Skeletal muscle tissue (tissue), 3 donors: ENCODE measurements at regions not wholly inside any gene's neighbourhood (a gene's known extent, or its start where the extent isn't known, plus 50 kb on each side); places are given as distances from the start of the nearest gene placed in this dataset.

Source experiments
- H3K27ac ChIP-seq: one replicate; pipeline ENCODE4 v1.7.0; 2013; ENCODE audit warnings: mild to moderate bottlenecking, low read depth, low read length, inconsistent platforms
- H3K27me3 ChIP-seq, 3 donors: one replicate each; pipeline ENCODE4 v1.7.0; 2013; ENCODE audit warnings: low read length in 3 of 3; ENCODE audit not compliant: control insufficient read depth in 3 of 3, insufficient read depth in 3 of 3
- H3K36me3 ChIP-seq, 3 donors: one replicate each; pipeline ENCODE4 v1.7.0; 2013; ENCODE audit warnings: low read length in 3 of 3; ENCODE audit not compliant: control insufficient read depth in 3 of 3, insufficient read depth in 3 of 3
- H3K4me1 ChIP-seq, 3 donors: one replicate each; pipeline ENCODE4 v1.7.0; 2013; ENCODE audit warnings: low read length in 3 of 3, mild to moderate bottlenecking in 3 of 3; ENCODE audit not compliant: control insufficient read depth in 3 of 3, insufficient read depth in 3 of 3
- H3K4me3 ChIP-seq, 3 donors: one replicate each; pipeline ENCODE4 v1.7.0; 2013; ENCODE audit warnings: low read length in 3 of 3
- H3K9ac ChIP-seq, 3 donors: one replicate each; pipeline ENCODE4 v1.7.0; 2013; ENCODE audit warnings: low read length in 3 of 3, mild to moderate bottlenecking in 3 of 3, moderate library complexity in 2 of 3, low read depth in 1 of 3
- H3K9me3 ChIP-seq, 3 donors: one replicate each; pipeline ENCODE4 v1.7.0; 2013; ENCODE audit warnings: low read length in 3 of 3; ENCODE audit not compliant: control insufficient read depth in 3 of 3
- donor health status: Osteomylitis.

DNA sequence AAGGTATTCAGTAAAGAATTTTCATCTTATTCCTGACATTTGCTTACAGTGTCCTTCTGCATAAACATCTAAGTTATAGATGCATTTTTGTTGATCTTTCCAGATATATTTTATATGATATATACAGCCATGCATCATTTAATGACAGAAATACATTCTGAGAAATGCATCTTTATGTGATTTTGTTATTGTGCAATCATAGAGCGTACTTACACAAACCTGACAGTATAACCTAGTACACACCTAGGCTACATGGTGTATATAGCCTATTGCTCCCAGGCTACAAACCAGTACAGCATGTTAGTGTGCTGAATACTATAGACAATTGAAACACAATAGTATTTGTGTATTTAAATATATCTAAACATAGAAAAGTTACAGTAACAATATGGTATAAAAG lies 642.0 kb downstream of the XPNPEP1 start:
- H3K9me3 ChIP-seq, result no peaks in the 10 kb centered on the region
- H3K4me1 ChIP-seq, result no peaks in the 10 kb centered on the region
- H3K27ac ChIP-seq, result no peak overlapping the region
- H3K27me3 ChIP-seq, result no peaks in the 10 kb centered on the region
- no peak overlapping the region for H3K9ac ChIP-seq
- H3K4me3 ChIP-seq, result no peak overlapping the region
- H3K36me3 ChIP-seq, result no peaks in the 10 kb centered on the region

DNA sequence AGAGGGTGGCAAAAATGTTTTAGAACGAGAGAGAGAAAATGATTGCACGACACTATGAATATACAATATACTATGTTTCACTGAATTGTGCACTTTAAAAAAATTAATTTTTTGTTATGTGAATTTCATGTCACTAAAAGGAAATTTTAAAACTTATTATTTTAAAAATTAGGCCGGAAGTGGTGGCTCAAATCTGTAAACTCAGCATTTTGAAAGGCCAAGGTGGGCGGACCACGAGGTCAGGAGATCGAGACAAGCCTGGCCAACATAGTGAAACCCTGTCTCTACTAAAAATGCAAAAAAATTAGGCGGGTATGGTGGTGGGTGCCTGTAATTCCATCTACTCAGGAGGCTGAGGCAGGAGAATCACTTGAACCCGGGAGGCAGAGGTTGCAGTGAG lies 642.5 kb downstream of the XPNPEP1 start:
- Histone ChIP-seq H3K27me3 (no peaks in the 10 kb centered on the region), H3K9me3 (no peaks in the 10 kb centered on the region), H3K36me3 (no peaks in the 10 kb centered on the region), H3K9ac (no peak overlapping the region), H3K4me3 (no peak overlapping the region), H3K27ac (no peak overlapping the region), H3K4me1 (no peaks in the 10 kb centered on the region)

DNA sequence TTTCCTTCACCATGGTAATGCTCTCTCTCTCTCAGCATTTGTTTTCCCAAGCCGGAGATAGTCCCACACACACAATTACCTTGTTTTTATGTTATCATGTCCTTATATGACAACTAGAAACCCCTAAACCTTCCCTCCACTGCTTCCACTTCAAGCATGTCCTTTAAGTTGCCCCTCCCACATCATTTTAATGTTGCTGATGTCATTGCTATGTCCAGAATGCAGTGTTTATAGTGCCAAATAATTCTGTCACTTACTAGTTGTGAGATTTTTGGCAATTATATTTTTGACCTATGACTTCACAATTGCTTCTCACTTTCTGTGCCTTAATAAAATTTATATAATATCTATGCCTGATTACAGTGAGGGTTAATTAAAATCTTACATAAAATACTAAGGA lies 645.9 kb downstream of the XPNPEP1 start:
- Histone ChIP-seq H3K9ac (no peak overlapping the region), H3K36me3 (no peaks in the 10 kb centered on the region), H3K9me3 (no peaks in the 10 kb centered on the region), H3K27me3 (no peaks in the 10 kb centered on the region), H3K4me3 (no peak overlapping the region), H3K4me1 (no peaks in the 10 kb centered on the region), H3K27ac (no peak overlapping the region)

DNA sequence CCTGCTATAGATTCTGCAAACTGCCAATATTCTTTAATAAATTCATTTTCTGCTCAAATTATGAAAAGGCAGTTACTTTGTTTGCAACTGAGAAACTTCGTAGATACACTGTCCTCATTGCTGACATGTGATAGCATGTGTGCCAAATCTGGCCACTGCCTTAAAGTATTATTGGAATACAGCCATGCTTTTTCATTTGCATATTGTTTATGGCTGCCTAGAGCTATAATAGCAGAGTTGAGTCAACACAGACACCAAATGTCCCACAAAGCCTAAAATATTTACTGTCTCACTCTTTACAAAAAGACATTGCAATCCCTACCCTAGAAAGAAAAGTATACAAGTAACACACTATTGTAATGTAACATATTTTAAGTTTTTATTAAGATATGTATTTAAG lies 647.4 kb downstream of the XPNPEP1 start:
- no peak overlapping the region for H3K9ac ChIP-seq
- no peaks in the 10 kb centered on the region for H3K9me3 ChIP-seq

DNA sequence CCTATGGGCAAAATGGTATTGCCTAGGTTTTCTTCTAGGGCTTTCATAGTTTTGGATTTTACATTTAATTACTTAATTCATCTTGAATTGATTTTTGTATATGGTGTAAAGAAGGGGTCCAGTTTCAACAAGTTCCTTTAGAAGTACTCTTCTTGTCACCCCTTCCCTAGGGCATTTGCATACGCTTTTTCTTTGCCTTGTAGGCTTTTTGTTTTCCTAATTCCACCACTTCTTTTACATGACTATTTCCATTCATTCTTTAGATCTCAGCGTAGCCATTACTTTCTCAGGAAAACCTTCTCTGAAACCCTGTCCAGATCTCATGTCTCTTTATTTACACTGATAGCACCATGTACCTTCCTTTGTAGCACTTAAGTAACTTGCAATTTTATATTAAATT lies 648.6 kb downstream of the XPNPEP1 start:
- no peaks in the 10 kb centered on the region for H3K36me3 ChIP-seq
- no peak overlapping the region for H3K27ac ChIP-seq
- no peak overlapping the region for H3K4me3 ChIP-seq
- no peaks in the 10 kb centered on the region for H3K4me1 ChIP-seq
- no peaks in the 10 kb centered on the region for H3K27me3 ChIP-seq
- no peaks in the 10 kb centered on the region for H3K9me3 ChIP-seq
- no peak overlapping the region for H3K9ac ChIP-seq

More for the DNA sequence above, 647.4 kb downstream of the XPNPEP1 start:
- Histone ChIP-seq H3K27ac (no peak overlapping the region), H3K4me1 (no peaks in the 10 kb centered on the region), H3K4me3 (no peak overlapping the region), H3K36me3 (no peaks in the 10 kb centered on the region), H3K27me3 (no peaks in the 10 kb centered on the region)

DNA sequence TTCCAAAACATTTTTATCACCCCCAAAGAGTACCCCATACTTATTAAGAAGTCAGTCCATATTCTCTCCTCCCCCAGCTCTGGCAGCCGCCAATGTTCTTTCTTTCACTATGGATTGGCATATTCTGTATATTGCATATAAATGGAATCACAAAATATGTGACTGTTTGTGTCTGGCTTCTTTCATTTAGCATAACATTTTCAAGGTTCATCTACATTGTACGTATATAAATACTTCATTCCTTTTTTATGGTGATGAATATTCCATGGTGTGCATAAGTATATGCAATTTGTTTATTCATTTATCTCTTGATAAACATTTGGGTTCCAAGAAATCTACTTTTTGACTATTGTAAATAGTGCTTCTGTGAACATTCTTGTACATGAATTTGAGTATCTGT lies 653.1 kb downstream of the XPNPEP1 start:
- H3K27me3 ChIP-seq, result no peaks in the 10 kb centered on the region
- H3K9ac ChIP-seq, result no peak overlapping the region
- no peak overlapping the region for H3K27ac ChIP-seq
- H3K4me3 ChIP-seq, result no peak overlapping the region
- no peaks in the 10 kb centered on the region for H3K4me1 ChIP-seq
- no peaks in the 10 kb centered on the region for H3K9me3 ChIP-seq
- no peaks in the 10 kb centered on the region for H3K36me3 ChIP-seq

DNA sequence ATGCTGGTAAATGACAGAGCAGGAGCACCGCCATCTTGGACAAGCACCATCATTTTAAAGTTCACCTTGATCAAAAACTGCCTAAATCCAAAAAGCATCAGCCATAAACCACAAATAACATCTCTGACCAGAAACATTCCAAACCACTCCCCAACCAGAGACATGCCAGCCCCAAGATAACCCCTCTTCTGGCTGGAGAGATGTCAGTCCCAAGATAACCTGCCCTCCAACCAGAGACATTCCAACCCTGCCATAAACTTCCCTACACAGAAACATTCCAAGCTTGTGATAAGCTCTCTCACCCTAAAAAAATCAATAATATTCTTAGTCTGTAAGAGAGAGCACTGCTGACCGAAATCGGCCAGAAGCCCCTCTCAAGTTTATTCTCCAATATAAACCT lies 659.3 kb downstream of the XPNPEP1 start:
- Histone ChIP-seq H3K9me3 (no peaks in the 10 kb centered on the region), H3K4me1 (no peaks in the 10 kb centered on the region), H3K27ac (no peak overlapping the region), H3K27me3 (no peaks in the 10 kb centered on the region), H3K9ac (no peak overlapping the region), H3K4me3 (no peak overlapping the region), H3K36me3 (no peaks in the 10 kb centered on the region)

DNA sequence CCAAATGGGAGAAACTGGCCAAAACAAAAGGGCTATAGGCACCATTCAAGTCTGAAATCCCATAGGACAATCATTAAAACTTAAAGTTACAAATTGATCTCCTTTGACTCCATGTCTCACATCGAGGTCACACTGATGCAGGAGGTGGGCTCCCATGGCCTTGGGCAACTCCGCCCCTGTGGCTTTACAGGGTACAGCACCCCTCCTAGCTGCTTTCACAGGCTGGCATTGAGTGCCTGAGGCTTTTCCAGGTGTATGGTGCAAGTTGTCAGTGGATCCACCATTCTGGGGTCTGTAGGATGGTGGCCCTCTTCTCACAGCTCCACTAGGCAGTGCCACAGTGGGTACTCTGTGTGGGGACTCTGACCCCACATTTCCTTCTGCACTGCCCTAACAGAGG lies 662.1 kb downstream of the XPNPEP1 start:
- Histone ChIP-seq H3K4me1 (no peaks in the 10 kb centered on the region), H3K27ac (no peak overlapping the region), H3K9ac (no peak overlapping the region), H3K36me3 (no peaks in the 10 kb centered on the region), H3K9me3 (no peaks in the 10 kb centered on the region), H3K27me3 (no peaks in the 10 kb centered on the region), H3K4me3 (no peak overlapping the region)

DNA sequence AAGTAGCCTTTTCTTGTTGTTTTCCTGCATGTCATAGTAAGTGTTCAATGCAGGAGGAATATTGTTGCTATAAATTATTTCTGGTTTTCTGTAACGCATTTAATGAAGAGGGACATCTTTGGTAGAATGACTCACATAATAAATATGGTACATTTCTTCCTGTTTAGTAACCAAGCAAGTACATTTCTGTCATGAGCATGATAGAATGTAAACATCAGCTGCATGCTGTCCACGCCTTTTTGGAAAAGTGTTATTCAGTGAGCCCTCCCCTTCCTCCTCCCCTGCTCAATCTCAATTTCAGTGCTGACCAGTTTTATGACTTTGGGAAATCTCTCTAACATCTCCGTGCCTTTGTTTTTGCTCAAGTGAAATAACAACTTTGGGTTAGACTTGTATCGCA lies 664.0 kb downstream of the XPNPEP1 start:
- Histone ChIP-seq H3K4me3 (no peak overlapping the region), H3K4me1 (no peaks in the 10 kb centered on the region), H3K27ac (no peak overlapping the region), H3K9ac (no peak overlapping the region), H3K27me3 (no peaks in the 10 kb centered on the region), H3K36me3 (no peaks in the 10 kb centered on the region), H3K9me3 (no peaks in the 10 kb centered on the region)

DNA sequence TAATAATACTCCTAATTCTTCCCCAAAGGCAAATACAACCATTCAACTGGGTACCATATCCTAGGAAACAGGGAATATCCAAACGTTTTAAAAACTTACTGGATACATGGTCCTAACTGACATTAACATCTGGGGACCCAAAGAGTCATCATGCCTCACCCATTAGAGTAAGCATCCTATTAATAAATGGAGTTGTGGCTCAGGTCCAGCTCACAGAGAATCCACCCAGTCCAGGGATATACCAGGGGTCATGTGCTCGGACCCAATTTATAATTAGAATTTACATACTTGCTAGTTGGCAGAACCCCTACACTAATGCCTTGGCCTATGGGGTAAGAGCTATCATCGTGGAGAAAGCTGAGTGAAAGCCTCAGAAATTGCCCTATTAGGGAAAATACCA lies 670.0 kb downstream of the XPNPEP1 start:
- no peak overlapping the region for H3K9ac ChIP-seq
- H3K4me3 ChIP-seq, result no peak overlapping the region
- H3K4me1 ChIP-seq, result no peaks in the 10 kb centered on the region
- H3K36me3 ChIP-seq, result no peaks in the 10 kb centered on the region
- H3K27me3 ChIP-seq, result no peaks in the 10 kb centered on the region
- H3K27ac ChIP-seq, result no peak overlapping the region
- H3K9me3 ChIP-seq, result no peaks in the 10 kb centered on the region

DNA sequence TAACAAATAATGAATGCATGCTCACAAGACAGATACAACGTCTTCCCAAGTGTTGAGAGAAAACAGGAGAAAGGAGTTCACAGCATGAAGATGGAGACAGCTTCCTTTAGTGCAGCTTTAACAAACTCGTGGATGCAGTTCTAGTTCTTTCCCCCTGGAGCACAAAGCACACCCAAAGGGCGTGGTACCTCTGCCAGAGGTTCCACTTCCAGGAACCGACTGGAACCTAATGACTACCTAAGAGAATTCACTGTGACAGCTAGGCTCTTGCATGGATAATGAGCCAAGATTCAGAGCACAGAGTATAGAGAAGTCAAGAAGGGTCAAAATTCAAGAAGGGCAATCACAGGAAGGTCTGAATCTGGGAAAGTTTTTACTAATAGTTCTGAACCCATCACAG lies 673.2 kb downstream of the XPNPEP1 start:
- H3K4me3 ChIP-seq, result no peak overlapping the region
- no peak overlapping the region for H3K27ac ChIP-seq
- no peak overlapping the region for H3K9ac ChIP-seq
- H3K36me3 ChIP-seq, result no peaks in the 10 kb centered on the region
- H3K9me3 ChIP-seq, result no peaks in the 10 kb centered on the region
- no peaks in the 10 kb centered on the region for H3K4me1 ChIP-seq
- no peaks in the 10 kb centered on the region for H3K27me3 ChIP-seq
